Neural progenitor cell (in vitro differentiated cells): ENCODE measurements at regions not wholly inside any gene's neighbourhood (a gene's known extent, or its start where the extent isn't known, plus 50 kb on each side); places are given as distances from the start of the nearest gene placed in this dataset.

Source experiments
- CTCF ChIP-seq: fragments of 200-600 bp; sonication (generic); IDR thresholded peaks from 2 replicates; pipeline ENCODE4 v1.5.1; 2017; ENCODE audit warnings: antibody characterized with exemption, mild to moderate bottlenecking
- EZH2 ChIP-seq: fragments of 200-600 bp; sonication (generic); IDR thresholded peaks from 2 replicates; pipeline ENCODE4 v1.6.1; 2017; ENCODE audit warnings: antibody characterized with exemption, mild to moderate bottlenecking, moderate library complexity
- EZH2phosphoT487 ChIP-seq: fragments of 200-600 bp; sonication (generic); IDR thresholded peaks from 2 replicates; pipeline ENCODE4 v1.6.1; 2017; ENCODE audit warnings: antibody characterized with exemption

- TF ChIP-seq CTCF (no peak), EZH2 (no peak), EZH2phosphoT487 (no peak)
Observed at GRCh38 chr4:125519371-125520146, 204.8 kb downstream of the FAT4 start.
